HepG2 (cell line): ENCODE measurements at regions not wholly inside any gene's neighbourhood (a gene's known extent, or its start where the extent isn't known, plus 50 kb on each side); places are given as distances from the start of the nearest gene placed in this dataset.

Experiments
- BHLHE40 ChIP-seq: IDR thresholded peaks from 2 replicates; pipeline ENCODE4 v1.6.1; 2011; ENCODE audit warnings: low read length, improper control_type of control experiment
- CTCF ChIP-seq: sonication (generic); formaldehyde crosslinking; IDR thresholded peaks from 2 replicates; pipeline ENCODE4 v1.5.0; 2020; ENCODE audit warnings: mild to moderate bottlenecking, missing genetic modification reagents, moderate library complexity
- GMEB1 ChIP-seq: sonication (generic); formaldehyde crosslinking; IDR thresholded peaks from 2 replicates; pipeline ENCODE4 v1.5.1; 2020; ENCODE audit warnings: missing genetic modification reagents, mild to moderate bottlenecking, borderline replicate concordance
- MLX ChIP-seq: IDR thresholded peaks from 2 replicates; pipeline ENCODE4 v1.6.1; 2016
- POLR2G ChIP-seq: fragments of 200-400 bp; formaldehyde crosslinking; IDR thresholded peaks from 2 replicates; pipeline ENCODE4 v1.6.1; 2018; ENCODE audit warnings: mild to moderate bottlenecking, low read depth, low read length, moderate library complexity
- TCF12 ChIP-seq, 2 experiments: fragments of 450-650 bp in 1 of 2; sonication (generic) in 1 of 2; formaldehyde crosslinking in 1 of 2; IDR thresholded peaks; 2 replicates each; pipeline versions ENCODE4 v1.6.1 to v1.8.0; 2017 to 2022; ENCODE audit warnings: antibody characterized with exemption in 1 of 2, mild to moderate bottlenecking in 1 of 2, missing genetic modification reagents in 1 of 2, moderate library complexity in 1 of 2
- ZNF792 ChIP-seq: IDR thresholded peaks from 2 replicates; pipeline ENCODE4 v1.6.1; 2016

GRCh38 chr1:65728504-65728903 lies 64.2 kb upstream of the PDE4B start:
- no peak for TF ChIP-seq CTCF (CRISPR knock-in tag)
- TF ChIP-seq MLX (CRISPR knock-in tag): no peak
- no peak for TF ChIP-seq GMEB1
- TF ChIP-seq TCF12 (IDR thresholded peaks at IDR 0.05): no peak
- no peak for TF ChIP-seq TCF12 (CRISPR knock-in tag; IDR thresholded peaks at IDR 0.05)
- no peak for TF ChIP-seq ZNF792 (CRISPR knock-in tag)
- no peak for TF ChIP-seq BHLHE40
- TF ChIP-seq POLR2G: no peak
